Sigmoid colon (tissue), 6 donors: ENCODE measurements at regions not wholly inside any gene's neighbourhood (a gene's known extent, or its start where the extent isn't known, plus 50 kb on each side); places are given as distances from the start of the nearest gene placed in this dataset.

Experiments
- DNase-seq: peaks from one replicate; pipeline ENCODE4 v3.0.0-alpha.2; 2019
- H3K27ac ChIP-seq, 4 donors: fragments of 200-600 bp; sonication (generic); one replicate each; pipeline ENCODE4 v1.5.1; 2016 to 2019; ENCODE audit warnings: mild to moderate bottlenecking in 1 of 4
- H3K27me3 ChIP-seq, 3 donors: fragments of 200-600 bp; sonication (generic); one replicate each; pipeline ENCODE4 v1.5.1; 2019; ENCODE audit warnings: mild to moderate bottlenecking in 1 of 3
- H3K36me3 ChIP-seq, 4 donors: fragments of 200-600 bp; sonication (generic); one replicate each; pipeline ENCODE4 v1.5.1; 2016 to 2019
- H3K4me1 ChIP-seq, 4 donors: fragments of 200-600 bp; sonication (generic); one replicate each; pipeline ENCODE4 v1.5.1; 2017 to 2019
- H3K4me3 ChIP-seq, 4 donors: fragments of 200-600 bp; sonication (generic); one replicate each; pipeline ENCODE4 v1.5.1; 2017 to 2019; ENCODE audit warnings: mild to moderate bottlenecking in 2 of 4, moderate library complexity in 1 of 4
- H3K9me3 ChIP-seq, 4 donors: fragments of 200-600 bp in 3 of 4; sonication (generic) in 3 of 4; one replicate each; pipeline versions ENCODE4 v1.5.1 to v1.6.1; 2013 to 2019
- EP300 ChIP-seq, 4 donors: sonication (generic); formaldehyde crosslinking; IDR thresholded peaks; one replicate each; pipeline ENCODE4 v1.6.1; 2017; ENCODE audit warnings: antibody characterized with exemption in 4 of 4
- POLR2A ChIP-seq, 2 donors: fragments of 450-650 bp; IDR thresholded peaks; one replicate each; pipeline ENCODE4 v1.6.1; 2016; ENCODE audit warnings: antibody characterized with exemption in 2 of 2, mild to moderate bottlenecking in 2 of 2, moderate library complexity in 2 of 2
- POLR2AphosphoS5 ChIP-seq, 4 donors: sonication (generic); formaldehyde crosslinking; IDR thresholded peaks; one replicate each; pipeline ENCODE4 v1.6.1; 2017; ENCODE audit warnings: antibody characterized with exemption in 4 of 4
- WGBS, 2 donors: extraction: QIAGEN DNeasy Blood & Tissue Kit; methylation state at CpG; one replicate each; pipeline ENCODE4 v1.1.7; 2013; 5-methylcytosine and 5-hydroxymethylcytosine counted together
- intact Hi-C: fragments of 100-400 bp; cut with DNase I; formaldehyde crosslinking; loops from one replicate; pipeline ENCODE4 v1.15.1; 2023
- TF ChIP-seq, protein P1 (sequence below), 4 experiments: fragments of 450-650 bp in 3 of 4; fragments of 200-600 bp in 1 of 4; IDR thresholded peaks; one replicate each; pipeline ENCODE4 v1.5.1; 2016 to 2019; ENCODE audit warnings: antibody characterized with exemption in 4 of 4, mild to moderate bottlenecking in 3 of 4, moderate library complexity in 2 of 4
- donor health status: healthy with polysubstance abuse.
- donor health status: healthy.

DNA sequence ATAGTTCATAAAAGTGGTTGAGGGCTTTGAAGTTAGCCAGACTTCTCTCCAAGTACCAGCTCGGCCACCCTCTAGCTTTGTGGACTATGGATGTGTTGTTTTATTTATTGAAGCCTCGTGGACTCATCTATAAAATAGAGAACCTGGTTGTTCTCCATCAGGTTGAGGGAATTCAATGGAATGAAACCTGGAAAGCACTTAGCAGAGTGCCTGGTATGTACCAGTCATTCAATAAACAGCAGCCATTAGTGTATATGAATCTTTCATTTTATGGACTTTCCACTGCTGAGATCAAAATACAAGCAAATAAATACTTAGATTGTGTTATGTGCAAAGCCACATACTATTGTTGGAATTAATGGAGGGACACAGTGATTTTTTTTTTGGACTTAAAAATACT lies 206.8 kb downstream of the SOX4 start:
- no peaks in the 10 kb centered on the region for H3K36me3 ChIP-seq
- 69 to 81% methylated on average over 2 of the region's 2 CpGs for whole genome bisulfite sequencing, 2 donors
- DNase-seq, result no peak
- intact Hi-C loops, result no loop called here
- H3K4me3 ChIP-seq, result no peak overlapping the region
- no peak overlapping the region for H3K27ac ChIP-seq
- H3K9me3 ChIP-seq, result no peaks in the 10 kb centered on the region
- H3K27me3 ChIP-seq, result no peaks in the 10 kb centered on the region
- TF ChIP-seq POLR2AphosphoS5 (IDR thresholded peaks at IDR 0.05) (no peak), EP300 (IDR thresholded peaks at IDR 0.05) (no peak), POLR2A (IDR thresholded peaks at IDR 0.05) (no peak)
- TF ChIP-seq, protein P1, sequence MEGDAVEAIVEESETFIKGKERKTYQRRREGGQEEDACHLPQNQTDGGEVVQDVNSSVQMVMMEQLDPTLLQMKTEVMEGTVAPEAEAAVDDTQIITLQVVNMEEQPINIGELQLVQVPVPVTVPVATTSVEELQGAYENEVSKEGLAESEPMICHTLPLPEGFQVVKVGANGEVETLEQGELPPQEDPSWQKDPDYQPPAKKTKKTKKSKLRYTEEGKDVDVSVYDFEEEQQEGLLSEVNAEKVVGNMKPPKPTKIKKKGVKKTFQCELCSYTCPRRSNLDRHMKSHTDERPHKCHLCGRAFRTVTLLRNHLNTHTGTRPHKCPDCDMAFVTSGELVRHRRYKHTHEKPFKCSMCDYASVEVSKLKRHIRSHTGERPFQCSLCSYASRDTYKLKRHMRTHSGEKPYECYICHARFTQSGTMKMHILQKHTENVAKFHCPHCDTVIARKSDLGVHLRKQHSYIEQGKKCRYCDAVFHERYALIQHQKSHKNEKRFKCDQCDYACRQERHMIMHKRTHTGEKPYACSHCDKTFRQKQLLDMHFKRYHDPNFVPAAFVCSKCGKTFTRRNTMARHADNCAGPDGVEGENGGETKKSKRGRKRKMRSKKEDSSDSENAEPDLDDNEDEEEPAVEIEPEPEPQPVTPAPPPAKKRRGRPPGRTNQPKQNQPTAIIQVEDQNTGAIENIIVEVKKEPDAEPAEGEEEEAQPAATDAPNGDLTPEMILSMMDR (IDR thresholded peaks at IDR 0.05), result no peak
- peaks cover 0 to 14% (median 5%) of the 10 kb centered on the region in 4 donors for H3K4me1 ChIP-seq

DNA sequence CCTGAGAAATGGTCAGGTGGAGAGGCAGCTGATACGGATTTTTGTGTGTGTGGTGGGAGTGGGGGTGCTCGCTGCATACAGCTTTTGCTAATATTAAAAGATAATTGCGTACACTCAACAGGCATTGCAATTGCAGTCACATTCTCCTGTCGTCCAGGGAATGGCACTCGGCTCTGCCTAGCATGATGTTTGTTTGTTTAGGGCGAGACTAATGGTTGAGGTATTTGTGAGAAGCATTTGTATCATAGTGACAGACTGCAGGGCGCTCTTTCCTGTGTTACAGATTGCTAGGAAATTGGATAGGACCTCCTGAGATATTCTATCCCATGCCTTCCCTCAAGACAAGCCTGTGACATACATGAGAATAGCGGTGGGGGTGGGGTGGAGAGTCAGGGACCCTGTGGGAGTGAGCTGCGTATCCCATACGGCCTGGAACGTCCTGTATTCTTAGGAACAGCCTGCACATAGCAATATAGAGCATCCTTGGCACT lies 207.4 kb downstream of the SOX4 start:
- TF ChIP-seq, protein P1 (IDR thresholded peaks at IDR 0.05), result no peak
- TF ChIP-seq POLR2A (IDR thresholded peaks at IDR 0.05) (no peak), POLR2AphosphoS5 (IDR thresholded peaks at IDR 0.05) (no peak), EP300 (IDR thresholded peaks at IDR 0.05) (no peak)
- no peaks in the 10 kb centered on the region for H3K36me3 ChIP-seq
- H3K4me1 ChIP-seq, result peaks cover 0 to 14% (median 6%) of the 10 kb centered on the region in 4 donors
- H3K27me3 ChIP-seq, result no peaks in the 10 kb centered on the region
- 88 to 92% methylated on average over 11 of the region's 11 CpGs for WGBS, 2 donors
- H3K27ac ChIP-seq, result no peak overlapping the region
- DNase-seq, result no peak
- H3K9me3 ChIP-seq, result no peaks in the 10 kb centered on the region
- H3K4me3 ChIP-seq, result no peak overlapping the region
- intact Hi-C loops, result no loop called here

DNA sequence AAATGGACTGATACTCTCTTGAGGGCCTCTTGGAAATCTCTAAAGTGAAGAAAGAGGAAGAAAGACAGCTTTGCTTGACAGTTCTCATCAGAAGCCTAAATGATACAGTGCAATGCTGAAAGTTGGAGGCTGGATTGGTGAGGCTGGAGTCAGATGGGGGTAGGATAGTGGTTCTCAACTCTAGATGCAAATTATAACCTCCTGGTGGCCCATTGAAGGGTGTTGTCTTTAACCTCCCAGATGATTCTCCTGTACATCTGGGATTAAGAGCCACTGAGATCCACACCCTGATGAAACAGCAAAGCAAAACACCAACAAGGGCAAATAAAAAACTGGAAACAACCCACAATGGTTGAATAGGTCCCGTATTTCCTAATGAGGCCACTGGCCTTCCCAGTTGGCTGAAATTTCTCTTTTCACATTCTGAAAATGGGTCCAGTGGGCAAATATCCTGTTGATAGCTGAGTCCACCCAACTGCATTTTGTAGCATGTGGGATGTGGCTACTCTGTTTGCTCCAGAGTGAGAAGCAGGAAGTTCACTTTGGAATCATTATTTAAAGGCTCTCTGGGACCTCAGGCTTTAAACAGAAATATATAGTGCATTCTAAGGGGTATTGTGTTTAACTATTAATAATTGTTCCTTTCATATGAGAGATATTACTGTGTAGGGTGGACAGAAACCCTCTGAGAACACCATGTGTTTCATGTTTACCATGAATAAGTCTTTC lies 208.1 kb downstream of the SOX4 start:
- intact Hi-C loops, result no loop called here
- WGBS, 2 donors, result 78 to 85% methylated on average over 1 of the region's 1 CpG
- peak overlapping the region in 1 of 4 donors; percentile 5 for H3K27ac ChIP-seq

DNA sequence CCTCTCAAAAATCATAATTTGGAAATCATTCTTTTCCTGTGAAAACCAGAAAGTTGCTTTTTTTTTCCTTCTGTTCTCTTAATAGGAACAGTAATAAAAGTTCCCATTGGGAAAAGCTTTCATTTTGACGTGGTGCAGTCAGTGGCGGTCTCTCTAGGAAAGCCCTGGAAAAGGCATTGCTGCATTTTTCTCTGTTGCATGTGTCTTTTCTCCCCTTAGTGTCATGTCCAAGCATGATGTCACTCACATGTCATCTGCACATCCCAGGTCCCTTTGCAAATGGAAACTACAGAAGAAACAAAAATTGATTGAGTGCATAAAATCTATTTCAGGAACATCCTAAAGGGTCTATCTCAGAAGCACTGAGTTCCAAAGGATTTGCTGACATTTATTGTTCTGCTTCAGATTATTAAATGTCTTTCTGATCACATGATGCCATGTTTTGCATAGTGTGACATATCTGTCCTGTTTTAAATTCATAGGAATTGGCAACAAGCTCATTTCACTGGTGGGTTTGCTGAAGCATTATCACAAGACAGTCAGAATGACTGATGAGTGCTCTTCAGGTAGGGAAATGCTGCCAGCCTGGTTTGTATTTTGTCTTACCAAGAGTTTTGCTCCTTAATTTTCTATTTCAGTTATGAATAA lies 208.7 kb downstream of the SOX4 start:
- peaks cover 0 to 16% (median 6%) of the 10 kb centered on the region in 4 donors for H3K4me1 ChIP-seq
- 78 to 89% methylated on average over 2 of the region's 2 CpGs for WGBS, 2 donors
- TF ChIP-seq EP300 (IDR thresholded peaks at IDR 0.05), result no peak
- no peak for TF ChIP-seq POLR2A (IDR thresholded peaks at IDR 0.05)
- TF ChIP-seq, protein P1 (IDR thresholded peaks at IDR 0.05), result no peak
- no peak for TF ChIP-seq POLR2AphosphoS5 (IDR thresholded peaks at IDR 0.05)
- no peaks in the 10 kb centered on the region for H3K36me3 ChIP-seq
- no peaks in the 10 kb centered on the region for H3K27me3 ChIP-seq
- no peaks in the 10 kb centered on the region for H3K9me3 ChIP-seq
- H3K27ac ChIP-seq, result peak overlapping the region in 1 of 4 donors; percentile 5
- H3K4me3 ChIP-seq, result no peak overlapping the region
- DNase-seq, result no peak
- intact Hi-C loops, result no loop called here

More for the DNA sequence above, 208.1 kb downstream of the SOX4 start:
- H3K4me1 ChIP-seq, result peaks cover 0 to 14% (median 6%) of the 10 kb centered on the region in 4 donors
- no peak for DNase-seq
- no peak for TF ChIP-seq EP300 (IDR thresholded peaks at IDR 0.05)
- TF ChIP-seq, protein P1 (IDR thresholded peaks at IDR 0.05), result no peak
- no peak for TF ChIP-seq POLR2A (IDR thresholded peaks at IDR 0.05)
- no peak for TF ChIP-seq POLR2AphosphoS5 (IDR thresholded peaks at IDR 0.05)
- H3K27me3 ChIP-seq, result no peaks in the 10 kb centered on the region
- no peaks in the 10 kb centered on the region for H3K9me3 ChIP-seq
- no peak overlapping the region for H3K4me3 ChIP-seq
- H3K36me3 ChIP-seq, result no peaks in the 10 kb centered on the region
